H54 (cell line): ENCODE measurements at regions not wholly inside any gene's neighbourhood (a gene's known extent, or its start where the extent isn't known, plus 50 kb on each side); places are given as distances from the start of the nearest gene placed in this dataset.
A peak's percentile ranks its signal among the peaks of the same experiment; 100 is the strongest.

Experiments used
- DNase-seq: peaks from one replicate; pipeline ENCODE4 v3.0.0; 2011; ENCODE audit warnings: low spot score, mixed read lengths; ENCODE audit not compliant: insufficient read length
- FAIRE-seq: peaks from 3 replicates; lab custom pipeline; 2011; peaks lifted over from hg19 to GRCh38; lab: Jason Lieb, UNC
- POLR2A ChIP-seq: IDR thresholded peaks from 2 replicates; pipeline ENCODE4 v1.6.1; 2011; ENCODE audit warnings: low read depth, mild to moderate bottlenecking, low read length

- no peak for TF ChIP-seq POLR2A
- DNase-seq (no peak), FAIRE-seq (no peak)
Measured at GRCh38 chr9:129283705-129284606, 105.9 kb upstream of the IER5L start.

GRCh38 chr9:129283291-129283691 is 105.2 kb upstream of the IER5L start:
- DNase-seq (no peak), FAIRE-seq (no peak)
- no peak for TF ChIP-seq POLR2A

- no peak for DNase-seq
- TF ChIP-seq POLR2A, result no peak
- no peak for FAIRE-seq
Measured at GRCh38 chr9:129282731-129283211, 104.7 kb upstream of the IER5L start.

GRCh38 chr9:129282272-129282671 is 104.2 kb upstream of the IER5L start:
- FAIRE-seq (no peak), DNase-seq (no peak)
- TF ChIP-seq POLR2A, result no peak

GRCh38 chr9:129281506-129282145 is 103.6 kb upstream of the IER5L start:
- TF ChIP-seq POLR2A, result no peak
- DNase-seq (no peak), FAIRE-seq (no peak)

GRCh38 chr9:129280623-129281271 is 102.7 kb upstream of the IER5L start:
- FAIRE-seq, result no peak
- DNase-seq, result no peak
- TF ChIP-seq POLR2A, result no peak

GRCh38 chr9:129280236-129280622 is 102.2 kb upstream of the IER5L start:
- no peak for FAIRE-seq
- DNase-seq, result no peak
- no peak for TF ChIP-seq POLR2A

GRCh38 chr9:129278391-129279237 is 100.6 kb upstream of the IER5L start:
- FAIRE-seq (no peak), DNase-seq (peak; percentile 42)
- no peak for TF ChIP-seq POLR2A

GRCh38 chr9:129276486-129277230 is 98.6 kb upstream of the IER5L start:
- no peak for DNase-seq
- no peak for FAIRE-seq
- TF ChIP-seq POLR2A, result no peak

- DNase-seq (no peak), FAIRE-seq (no peak)
- TF ChIP-seq POLR2A, result no peak
Measured at GRCh38 chr9:129275626-129276247, 97.7 kb upstream of the IER5L start.

GRCh38 chr9:129273941-129274684 is 96.1 kb upstream of the IER5L start:
- TF ChIP-seq POLR2A, result no peak
- FAIRE-seq, result no peak
- no peak for DNase-seq
